ENCODE measurements at regions not wholly inside any gene's neighbourhood (a gene's known extent, or its start where the extent isn't known, plus 50 kb on each side); places are given as distances from the start of the nearest gene placed in this dataset.
"Not testable (repeated sequence)": the region's sequence is repeated elsewhere in the genome, so short reads cannot be mapped to it uniquely, and the experiment has no call there.

DNA sequence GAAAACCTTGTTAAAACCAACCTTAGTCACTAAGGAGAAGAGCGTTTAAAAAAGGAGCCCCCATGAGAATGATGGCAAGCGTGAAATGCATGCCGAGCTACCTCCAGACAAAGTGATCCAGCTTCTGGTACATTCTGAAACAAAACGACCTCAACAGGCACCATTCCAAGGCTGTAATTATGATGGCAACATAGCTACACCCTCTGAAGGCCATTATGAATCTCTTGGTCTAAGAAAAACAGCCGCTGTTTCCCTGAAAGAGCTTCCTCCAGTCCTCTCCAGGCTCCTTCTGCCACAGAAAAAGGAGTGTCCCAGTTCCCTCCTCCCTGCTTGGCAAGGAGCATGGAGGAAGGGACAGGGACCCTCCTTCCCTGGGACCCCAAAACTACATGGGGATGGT, 50.0 kb upstream of the ABLIM1 start:
- TF ChIP-seq POLR2A (IDR thresholded peaks at IDR 0.05; ENCODE audit: low read depth, low read length), result no peak
- FAIRE-seq (no peak), DNase-seq (ENCODE audit: insufficient read length, low spot score) (no peak)

DNA sequence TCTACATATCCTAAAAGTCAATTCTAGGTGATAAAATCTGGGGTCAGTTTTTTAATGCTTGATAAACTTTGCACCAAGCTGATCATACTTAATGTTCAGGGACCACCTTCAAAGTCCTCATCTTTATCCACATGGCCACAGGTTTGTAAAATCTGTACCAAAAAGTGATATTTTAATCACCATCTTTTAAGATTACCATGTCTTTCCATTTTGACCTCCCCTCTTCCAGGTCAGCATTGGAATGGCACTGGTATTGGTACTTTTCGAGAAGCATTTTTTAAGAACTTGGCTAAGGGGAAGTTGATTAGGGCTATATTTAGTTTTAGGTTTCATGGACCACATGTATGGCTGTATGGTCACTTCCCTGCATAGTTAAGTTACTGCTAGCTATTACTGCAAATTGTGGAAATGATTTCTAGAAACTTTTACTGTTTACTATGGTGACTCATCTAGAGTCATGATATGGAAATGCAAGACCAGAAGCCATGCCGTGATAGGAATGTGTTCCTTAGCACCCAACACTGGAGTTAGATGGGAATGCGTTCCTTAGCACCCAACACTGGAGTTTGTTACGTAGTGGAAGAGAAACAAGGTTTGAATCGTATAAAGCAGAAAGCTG, 50.8 kb upstream of the ABLIM1 start:
- DNase-seq (ENCODE audit: insufficient read length, low spot score), result no peak
- peak; percentile 58 for FAIRE-seq
- no peak for TF ChIP-seq POLR2A (IDR thresholded peaks at IDR 0.05; ENCODE audit: low read depth, low read length)

DNA sequence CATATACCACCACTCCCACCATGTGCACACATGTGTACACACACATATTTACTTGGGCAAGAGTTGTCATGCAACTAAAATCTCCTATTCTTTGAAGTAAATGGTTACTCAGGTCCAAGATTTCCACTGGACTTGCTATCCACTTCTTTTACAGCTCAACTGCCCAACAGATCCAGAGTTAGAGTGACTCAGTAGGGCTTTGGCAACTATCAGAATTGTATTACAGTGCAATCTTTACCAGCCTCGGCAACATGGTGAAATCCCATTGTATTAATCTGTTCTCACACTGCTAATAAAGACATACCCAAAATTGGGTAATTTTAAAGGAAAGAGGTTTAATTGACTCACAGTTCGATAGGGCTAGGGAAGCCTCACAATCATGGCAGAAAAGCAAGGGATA, 51.9 kb upstream of the ABLIM1 start:
- no peak for DNase-seq (ENCODE audit: insufficient read length, low spot score)
- FAIRE-seq, result no peak
- TF ChIP-seq POLR2A (IDR thresholded peaks at IDR 0.05; ENCODE audit: low read depth, low read length), result no peak

DNA sequence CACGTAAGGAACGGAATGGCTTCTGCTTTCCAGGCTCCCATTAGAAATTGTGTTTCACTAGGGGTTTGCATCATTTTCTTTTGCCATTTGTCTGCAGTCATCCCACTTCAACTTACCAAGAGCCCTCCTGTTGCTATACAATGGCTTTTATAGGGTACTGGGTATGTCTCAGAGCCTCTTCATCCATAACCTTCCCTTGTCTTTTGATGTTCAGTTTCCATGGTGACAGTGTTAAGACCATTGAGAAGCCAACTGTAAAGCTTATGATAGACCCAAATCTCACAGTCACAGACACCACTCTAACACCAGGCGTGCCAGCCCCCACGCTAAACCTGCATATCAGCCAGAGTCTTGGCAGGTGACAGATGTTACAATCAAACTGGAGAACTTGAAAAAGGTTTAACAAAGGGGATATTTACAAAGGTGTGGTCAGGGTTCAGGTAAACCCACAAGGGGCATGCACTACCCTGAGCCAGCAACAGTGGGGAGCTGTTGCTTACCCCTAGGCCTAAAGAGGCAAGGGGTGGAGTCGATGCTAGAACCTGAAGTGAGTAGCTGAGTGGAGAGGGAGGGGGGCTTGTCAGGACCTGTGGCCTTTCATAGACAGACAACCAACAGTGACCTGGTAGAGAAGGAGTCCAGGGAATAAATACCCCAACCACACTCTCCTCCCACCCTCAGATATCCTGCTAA, 53.2 kb upstream of the ABLIM1 start:
- FAIRE-seq (no peak), DNase-seq (ENCODE audit: insufficient read length, low spot score) (no peak)
- TF ChIP-seq POLR2A (IDR thresholded peaks at IDR 0.05; ENCODE audit: low read depth, low read length), result no peak

DNA sequence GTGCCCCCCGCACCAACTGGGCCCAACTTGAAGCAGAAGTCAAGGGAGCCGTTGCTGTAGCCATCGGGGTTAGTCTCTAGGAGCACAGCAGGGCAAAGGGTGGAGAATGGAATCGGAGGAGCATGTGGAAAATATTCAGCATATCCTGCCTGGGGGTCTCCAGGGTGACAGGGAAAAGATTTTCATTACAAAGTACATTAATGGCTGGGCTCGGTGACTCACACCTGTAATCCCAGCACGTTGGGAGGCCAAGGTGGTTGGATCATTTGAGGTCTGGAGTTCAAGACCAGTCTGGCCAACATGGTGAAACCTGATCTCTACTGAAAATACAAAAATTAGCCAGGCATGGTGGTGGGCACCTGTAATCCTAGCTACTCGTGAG, 53.8 kb upstream of the ABLIM1 start:
- DNase-seq (ENCODE audit: insufficient read length, low spot score), result no peak
- TF ChIP-seq POLR2A (IDR thresholded peaks at IDR 0.05; ENCODE audit: low read depth, low read length), result no peak
- no peak for FAIRE-seq

DNA sequence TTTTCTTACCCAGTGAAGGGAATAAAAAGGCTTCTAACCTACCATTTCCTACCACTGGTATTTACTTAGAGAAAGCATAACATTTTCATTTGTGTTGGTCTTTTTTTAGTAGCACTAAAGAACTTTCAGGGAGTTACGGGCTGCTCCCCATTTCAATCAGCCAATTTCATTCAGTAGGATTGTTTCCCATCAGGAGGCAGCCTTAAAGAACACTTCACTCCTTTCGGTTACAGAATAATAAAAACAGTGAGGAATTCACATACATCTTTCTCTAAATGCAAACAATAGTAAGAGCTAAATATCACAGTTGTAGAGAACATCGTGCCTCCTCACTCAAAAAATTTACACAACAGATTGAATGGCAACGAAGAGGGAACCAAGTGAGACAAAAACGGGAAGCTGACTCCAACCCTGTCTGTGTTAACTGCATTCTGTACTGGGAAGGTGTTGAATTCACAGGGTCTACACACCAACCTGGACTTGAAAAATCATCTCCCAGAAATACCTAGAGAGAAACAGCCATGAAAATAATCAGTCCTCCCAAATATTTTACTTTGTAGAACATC, 55.5 kb upstream of the ABLIM1 start:
- FAIRE-seq (no peak), DNase-seq (ENCODE audit: insufficient read length, low spot score) (no peak)
- TF ChIP-seq POLR2A (IDR thresholded peaks at IDR 0.05; ENCODE audit: low read depth, low read length), result no peak

DNA sequence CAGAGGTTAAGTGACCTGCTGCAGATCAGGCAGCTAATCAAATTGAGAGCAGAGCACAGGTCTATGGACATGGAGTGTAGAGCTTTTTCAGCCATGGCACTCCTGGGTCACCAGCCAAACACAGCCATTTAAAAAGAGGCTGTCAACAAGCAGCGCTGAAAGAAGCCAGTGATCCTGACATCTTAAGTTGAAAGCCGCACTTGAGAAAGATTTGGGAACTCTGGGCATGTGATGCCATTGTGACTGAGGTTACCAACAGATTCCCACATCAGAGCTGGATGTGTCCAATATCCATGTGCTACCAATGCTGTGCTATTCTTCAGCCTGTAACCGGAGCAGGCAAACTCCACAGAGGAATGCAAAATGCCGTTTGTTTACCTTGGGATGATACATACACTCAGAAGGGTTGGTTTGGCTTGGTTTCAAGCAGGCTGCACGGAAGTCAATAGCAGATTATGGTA, 56.2 kb upstream of the ABLIM1 start:
- no peak for TF ChIP-seq POLR2A (IDR thresholded peaks at IDR 0.05; ENCODE audit: low read depth, low read length)
- DNase-seq (ENCODE audit: insufficient read length, low spot score) (peak; percentile 23), FAIRE-seq (no peak)

DNA sequence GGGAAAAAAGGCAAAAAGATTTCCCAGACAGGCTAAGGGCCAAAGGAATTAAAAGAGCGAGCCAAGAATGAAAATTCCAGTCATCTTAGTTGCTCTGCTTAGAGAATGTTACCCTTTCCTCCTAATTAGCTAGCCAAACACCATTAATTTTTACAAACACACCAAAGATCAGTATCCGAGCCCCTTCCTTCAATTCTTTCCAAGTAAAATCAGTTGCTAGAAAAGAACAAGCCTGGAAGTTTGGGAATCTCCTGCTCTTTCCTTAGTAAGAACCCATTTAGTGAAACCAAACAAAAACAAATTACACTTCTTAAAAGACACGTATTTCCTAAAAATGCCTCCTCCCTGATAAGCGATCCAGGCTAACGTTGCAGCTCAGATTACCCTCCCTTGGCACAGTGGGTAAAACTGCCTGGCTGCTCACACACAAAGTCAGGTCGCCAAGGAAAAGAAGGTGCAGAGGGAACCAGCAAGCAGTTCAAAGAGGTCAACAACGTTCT, 57.1 kb upstream of the ABLIM1 start:
- TF ChIP-seq POLR2A (IDR thresholded peaks at IDR 0.05; ENCODE audit: low read depth, low read length), result no peak
- no peak for FAIRE-seq
- no peak for DNase-seq (ENCODE audit: insufficient read length, low spot score)

DNA sequence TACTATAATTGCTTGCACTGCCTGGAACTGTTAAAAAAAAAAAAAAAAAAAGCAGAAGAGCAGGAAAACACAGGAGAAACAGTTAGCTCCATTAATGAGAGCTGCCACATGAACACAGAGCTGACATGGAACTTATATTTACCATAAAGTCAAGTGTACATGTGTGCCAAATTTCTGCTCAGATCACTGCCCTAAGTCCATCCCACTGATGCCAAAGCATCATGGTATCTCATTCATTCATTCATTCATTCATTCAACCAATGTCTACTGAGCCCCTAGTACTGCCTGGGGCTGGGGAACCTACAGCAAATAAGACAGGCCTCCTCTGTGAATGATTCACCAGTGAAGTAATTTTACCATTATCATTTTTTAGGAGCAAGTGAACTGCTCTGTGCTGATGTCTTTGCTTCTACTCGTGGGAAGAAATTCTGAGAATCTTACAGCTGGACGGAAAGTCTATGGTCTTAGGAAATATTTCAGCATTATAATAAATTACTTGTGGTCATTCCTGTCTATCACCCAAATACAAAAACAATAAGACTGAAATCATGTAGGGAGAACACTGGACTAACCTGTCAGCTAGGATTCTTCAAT, 58.8 kb upstream of the ABLIM1 start:
- DNase-seq (ENCODE audit: insufficient read length, low spot score) (no peak), FAIRE-seq (no peak)
- TF ChIP-seq POLR2A (IDR thresholded peaks at IDR 0.05; ENCODE audit: low read depth, low read length), result no peak

DNA sequence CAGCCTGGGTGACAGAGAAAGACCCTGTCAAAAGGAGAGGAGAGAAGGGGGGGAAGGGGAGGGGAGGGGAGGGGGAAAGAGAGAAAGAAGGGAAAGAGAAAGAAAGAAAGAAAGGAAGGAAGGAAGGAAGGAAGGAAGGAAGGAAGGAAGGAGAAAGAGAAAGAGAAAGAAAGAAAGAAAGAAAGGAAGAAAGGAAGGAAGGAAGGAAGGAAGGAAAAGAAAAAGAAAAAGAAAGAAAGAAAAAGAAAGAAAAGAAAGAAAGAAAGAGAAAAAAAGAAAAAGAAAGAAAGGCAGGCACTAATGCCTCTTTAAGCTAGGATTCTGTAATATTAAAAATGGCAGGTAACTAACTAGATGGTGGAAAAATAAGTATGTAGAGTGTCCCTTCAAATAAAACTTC, 59.8 kb upstream of the ABLIM1 start:
- not testable (repeated sequence) for FAIRE-seq; DNase-seq (ENCODE audit: insufficient read length, low spot score)

DNA sequence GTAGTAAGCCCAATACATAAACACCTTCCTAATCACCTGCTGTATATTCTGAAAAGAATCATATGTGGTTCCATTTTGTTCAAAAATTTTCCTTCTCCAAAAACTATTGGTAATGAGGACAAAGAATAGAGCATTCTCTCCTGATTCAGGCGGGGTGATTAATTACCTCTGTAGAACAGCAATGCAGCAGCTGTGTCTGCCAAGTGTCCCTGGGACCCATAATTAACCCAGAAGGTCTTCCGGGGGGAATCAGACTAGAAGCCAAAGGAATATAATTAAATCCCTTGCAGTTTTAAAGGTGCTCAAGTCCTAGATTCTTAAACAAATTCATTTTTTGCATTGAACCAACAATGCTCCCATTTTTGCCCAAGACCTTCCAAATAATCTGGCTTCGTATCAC, 60.3 kb upstream of the ABLIM1 start:
- FAIRE-seq, result no peak
- DNase-seq (ENCODE audit: insufficient read length, low spot score), result no peak

DNA sequence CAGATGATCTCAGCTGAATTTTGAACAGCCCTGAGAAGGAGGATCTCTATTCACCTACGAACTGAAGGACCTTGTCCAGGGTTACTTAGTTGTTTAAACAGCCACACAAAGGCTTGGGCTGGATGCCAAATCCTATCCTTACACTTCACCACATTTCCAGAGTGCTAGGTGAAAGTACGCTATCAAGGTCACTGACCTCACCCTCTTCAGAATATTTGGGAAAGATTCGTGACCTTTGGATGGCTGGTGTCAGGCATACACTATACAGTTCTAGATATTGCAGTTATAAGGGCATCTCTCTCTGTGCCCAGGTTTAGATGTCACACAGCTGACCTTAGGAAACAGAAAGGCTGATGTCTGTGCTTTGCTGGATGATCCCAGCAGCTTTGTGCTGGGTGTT, 61.2 kb upstream of the ABLIM1 start:
- no peak for TF ChIP-seq POLR2A (IDR thresholded peaks at IDR 0.05; ENCODE audit: low read depth, low read length)
- FAIRE-seq (no peak), DNase-seq (ENCODE audit: insufficient read length, low spot score) (no peak)

More for the DNA sequence above, 60.3 kb upstream of the ABLIM1 start:
- TF ChIP-seq POLR2A (IDR thresholded peaks at IDR 0.05; ENCODE audit: low read depth, low read length), result no peak

DNA sequence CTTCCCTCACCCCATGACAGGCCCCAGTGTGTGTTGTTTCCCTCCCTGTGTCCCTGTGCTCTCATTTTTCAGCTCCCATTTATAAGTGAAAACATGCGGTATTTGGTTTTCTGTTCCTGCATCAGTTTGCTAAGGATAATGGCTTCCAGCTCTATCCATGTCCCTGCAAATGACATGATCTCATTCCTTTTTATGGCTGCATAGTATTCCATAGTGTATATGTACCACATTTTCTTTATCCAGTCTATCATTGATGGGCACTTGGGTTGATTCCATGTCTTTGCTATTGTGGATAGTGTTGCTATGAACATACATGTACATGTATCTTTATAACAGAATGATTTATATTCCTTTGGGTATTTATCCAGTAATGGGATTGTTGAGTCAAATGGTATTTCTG, 61.9 kb upstream of the ABLIM1 start:
- not testable (repeated sequence) for FAIRE-seq; DNase-seq (ENCODE audit: insufficient read length, low spot score)

DNA sequence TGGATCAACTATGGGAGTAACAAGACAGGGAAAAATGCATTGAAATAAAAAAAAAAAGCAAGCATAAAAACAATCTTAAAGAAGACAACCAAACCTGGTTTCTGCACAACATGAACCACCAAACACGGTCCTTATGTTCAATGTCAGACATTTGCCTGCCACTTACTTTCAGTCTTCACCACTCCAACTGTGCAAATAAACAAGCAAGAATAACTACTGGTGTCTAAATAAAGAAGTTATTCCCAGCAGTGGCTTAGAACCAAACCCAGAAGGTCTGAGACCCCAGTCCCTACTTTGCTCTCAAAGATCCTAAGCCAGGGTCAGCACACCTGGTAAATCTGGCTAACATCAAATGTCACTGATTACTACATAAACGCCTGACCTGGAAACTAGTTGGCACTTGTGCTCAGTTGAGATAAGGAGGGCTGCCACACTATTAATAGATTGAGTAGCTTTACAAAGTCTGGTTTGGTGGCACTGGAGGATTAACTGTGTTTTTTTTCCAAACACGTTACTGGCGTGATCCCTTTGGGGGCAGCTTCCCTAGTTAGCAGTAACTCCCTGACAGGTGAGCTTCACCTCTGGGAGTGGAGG, 62.7 kb upstream of the ABLIM1 start:
- no peak for TF ChIP-seq POLR2A (IDR thresholded peaks at IDR 0.05; ENCODE audit: low read depth, low read length)
- FAIRE-seq (no peak), DNase-seq (ENCODE audit: insufficient read length, low spot score) (no peak)

DNA sequence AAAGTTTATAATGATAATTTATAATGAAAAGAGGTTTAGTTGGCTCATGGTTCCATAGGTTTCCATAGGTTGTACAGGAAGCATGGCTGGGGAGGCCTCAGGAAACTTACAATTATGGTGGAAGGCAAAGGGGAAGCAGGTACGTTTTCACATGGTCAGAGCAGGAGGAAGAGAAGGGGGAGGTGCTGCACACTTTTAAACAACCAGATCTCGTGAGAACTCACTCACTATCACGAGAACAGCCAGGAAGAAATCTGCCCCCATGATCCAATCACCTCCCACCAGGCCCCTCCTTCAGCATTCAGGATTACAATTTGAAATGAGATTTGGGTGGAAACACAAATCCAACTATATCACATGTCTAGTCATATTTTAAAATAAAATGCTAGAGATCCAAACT, 64.1 kb upstream of the ABLIM1 start:
- DNase-seq (ENCODE audit: insufficient read length, low spot score), result not testable (repeated sequence)

More for the DNA sequence above, 64.1 kb upstream of the ABLIM1 start:
- FAIRE-seq, result not testable (repeated sequence)
